ENCODE measurements at regions not wholly inside any gene's neighbourhood (a gene's known extent, or its start where the extent isn't known, plus 50 kb on each side); places are given as distances from the start of the nearest gene placed in this dataset.
A peak's percentile ranks its signal among the peaks of the same experiment; 100 is the strongest.

DNA sequence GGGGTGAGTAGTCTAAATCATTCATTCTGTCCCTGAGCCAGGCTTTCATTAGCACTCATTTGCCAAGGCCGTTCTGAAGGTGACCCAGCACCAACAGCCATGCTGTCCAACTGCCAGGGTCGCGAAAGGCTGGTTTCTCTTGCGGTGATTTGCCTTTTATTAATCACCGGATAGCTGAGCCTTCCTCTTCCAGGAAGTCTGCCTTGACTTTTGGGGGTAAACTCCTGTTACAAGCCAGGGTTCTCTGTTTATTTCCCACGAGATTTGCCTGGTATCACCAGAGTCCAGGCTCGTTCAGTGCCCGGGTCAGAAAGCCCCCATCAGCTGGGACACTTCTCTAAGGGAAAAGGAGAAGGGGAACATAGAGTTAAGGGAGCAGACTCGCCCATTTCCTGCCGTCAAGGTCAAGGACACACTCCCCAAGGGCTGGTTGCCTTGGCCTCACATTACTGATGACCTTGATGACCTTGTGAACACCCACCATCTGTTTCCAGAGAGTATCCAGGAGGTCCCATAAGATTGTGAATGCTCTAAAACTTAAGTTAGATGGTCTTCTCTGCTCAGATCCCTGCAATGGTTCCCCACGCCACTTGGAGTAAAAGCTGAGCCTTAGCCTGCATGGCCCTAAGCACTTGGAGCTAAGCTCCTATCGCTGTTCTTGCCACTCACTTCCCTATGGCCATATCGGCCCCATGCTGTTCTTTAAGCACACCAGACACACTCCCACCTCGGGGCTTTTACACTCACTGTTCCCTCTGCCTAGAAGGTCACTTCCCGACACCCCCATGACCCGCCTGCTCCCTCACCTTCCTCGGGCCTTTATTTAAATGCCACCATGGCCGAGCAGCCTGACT lies 96.0 kb upstream of the EPCAM start:
- BruUV-seq (replicated peaks): no TSS peak
- Histone ChIP-seq H3K27ac (ENCODE audit: extremely low read depth, low read depth, low read length) (peak overlapping the region; percentile 69), H3K4me3 (peak overlapping the region; percentile 45; the same call in 1 of the 2 replicates), H4K20me1 (replicated peaks; ENCODE audit: control insufficient read depth, insufficient read depth, low read length) (no peaks in the 10 kb centered on the region), H3K9me1 (ENCODE audit: control insufficient read depth, insufficient read depth, low read length) (no peaks in the 10 kb centered on the region), H3K27me3 (ENCODE audit: control insufficient read depth in 2 of 2, insufficient read depth in 2 of 2, low read length in 2 of 2) (0 out of 5 replicates have a peak, but pooled peaks cover 0 to 5% of the 10 kb centered on the region in 2 experiments), H2AFZ (ENCODE audit: low read depth, low read length) (peak overlapping the region; percentile 96), H3K9me3 (replicated peaks; ENCODE audit: control insufficient read depth, insufficient read depth, low read depth, low read length) (no peaks in the 10 kb centered on the region), H3K79me2 (ENCODE audit: control insufficient read depth, insufficient read depth, low read length) (no peaks in the 10 kb centered on the region), H3K9ac (ENCODE audit: insufficient read depth in 1 of 2, low read depth in 2 of 2, low read length in 2 of 2) (peak overlapping the region; percentile 61 to 91; a peak in 3 of 4 replicates), H3K4me1 (replicated peaks in 1 of 2; ENCODE audit: control insufficient read depth in 2 of 2, insufficient read depth in 2 of 2, low read length in 2 of 2) (peaks cover 20 to 27% of the 10 kb centered on the region in 2 experiments), H3K36me3 (ENCODE audit: control insufficient read depth, insufficient read depth, low read length) (no peaks in the 10 kb centered on the region), H3K4me2 (ENCODE audit: insufficient read depth, low read length) (peak overlapping the region; percentile 84)
- ChIA-PET POLR2A (interaction anchor here (0.5 to 1.2 kb wide), 8 partner anchors 19 to 197 kb away, joined by 3 to 6 read pairs (median 4); no protein-coding TSS in a partner anchor), CTCF (ENCODE audit: low intra/inter-chr PET ratio) (interaction anchor here (0.6 to 1.4 kb wide), 4 partner anchors 15 to 284 kb away, joined by 3 read pairs; no protein-coding TSS in a partner anchor)
- in situ Hi-C loops (cut with MboI) (no loop called here), intact Hi-C loops (cut with micrococcal nuclease) (loop anchor here (2.0 to 5.0 kb wide), 2 partner anchors 46 to 49 kb away; no protein-coding TSS in a partner anchor)
- 47% methylated on average over 18 of the region's 18 CpGs for WGBS (ENCODE audit: insufficient coverage, low coverage, missing lambda C conversion rate)
- DNase-seq (ENCODE audit: extremely low read depth in 1 of 4, low spot score in 3 of 4): peak; percentile 23 to 52 (median 34)
- FAIRE-seq: no peak
- peak; percentile 26 for ATAC-seq
- TF ChIP-seq ESRRA (IDR thresholded peaks at IDR 0.05; ENCODE audit: borderline replicate concordance, low read depth): peak; percentile 99
- TF ChIP-seq SMAD4 (CRISPR knock-in tag; conservative IDR thresholded peaks at IDR 0.05): 0 out of 2 replicates have a peak, but pooled peaks have one; percentile 14
- TF ChIP-seq GTF2A2 (tag; IDR thresholded peaks at IDR 0.05): no peak
- TF ChIP-seq, protein P1, sequence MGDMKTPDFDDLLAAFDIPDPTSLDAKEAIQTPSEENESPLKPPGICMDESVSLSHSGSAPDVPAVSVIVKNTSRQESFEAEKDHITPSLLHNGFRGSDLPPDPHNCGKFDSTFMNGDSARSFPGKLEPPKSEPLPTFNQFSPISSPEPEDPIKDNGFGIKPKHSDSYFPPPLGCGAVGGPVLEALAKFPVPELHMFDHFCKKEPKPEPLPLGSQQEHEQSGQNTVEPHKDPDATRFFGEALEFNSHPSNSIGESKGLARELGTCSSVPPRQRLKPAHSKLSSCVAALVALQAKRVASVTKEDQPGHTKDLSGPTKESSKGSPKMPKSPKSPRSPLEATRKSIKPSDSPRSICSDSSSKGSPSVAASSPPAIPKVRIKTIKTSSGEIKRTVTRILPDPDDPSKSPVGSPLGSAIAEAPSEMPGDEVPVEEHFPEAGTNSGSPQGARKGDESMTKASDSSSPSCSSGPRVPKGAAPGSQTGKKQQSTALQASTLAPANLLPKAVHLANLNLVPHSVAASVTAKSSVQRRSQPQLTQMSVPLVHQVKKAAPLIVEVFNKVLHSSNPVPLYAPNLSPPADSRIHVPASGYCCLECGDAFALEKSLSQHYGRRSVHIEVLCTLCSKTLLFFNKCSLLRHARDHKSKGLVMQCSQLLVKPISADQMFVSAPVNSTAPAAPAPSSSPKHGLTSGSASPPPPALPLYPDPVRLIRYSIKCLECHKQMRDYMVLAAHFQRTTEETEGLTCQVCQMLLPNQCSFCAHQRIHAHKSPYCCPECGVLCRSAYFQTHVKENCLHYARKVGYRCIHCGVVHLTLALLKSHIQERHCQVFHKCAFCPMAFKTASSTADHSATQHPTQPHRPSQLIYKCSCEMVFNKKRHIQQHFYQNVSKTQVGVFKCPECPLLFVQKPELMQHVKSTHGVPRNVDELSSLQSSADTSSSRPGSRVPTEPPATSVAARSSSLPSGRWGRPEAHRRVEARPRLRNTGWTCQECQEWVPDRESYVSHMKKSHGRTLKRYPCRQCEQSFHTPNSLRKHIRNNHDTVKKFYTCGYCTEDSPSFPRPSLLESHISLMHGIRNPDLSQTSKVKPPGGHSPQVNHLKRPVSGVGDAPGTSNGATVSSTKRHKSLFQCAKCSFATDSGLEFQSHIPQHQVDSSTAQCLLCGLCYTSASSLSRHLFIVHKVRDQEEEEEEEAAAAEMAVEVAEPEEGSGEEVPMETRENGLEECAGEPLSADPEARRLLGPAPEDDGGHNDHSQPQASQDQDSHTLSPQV (IDR thresholded peaks at IDR 0.05): 0 out of 2 replicates have a peak, but pooled peaks have one; percentile 37
- TF ChIP-seq, protein P2, sequence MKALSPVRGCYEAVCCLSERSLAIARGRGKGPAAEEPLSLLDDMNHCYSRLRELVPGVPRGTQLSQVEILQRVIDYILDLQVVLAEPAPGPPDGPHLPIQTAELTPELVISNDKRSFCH (CRISPR knock-in tag; IDR thresholded peaks at IDR 0.05): no peak
- TF ChIP-seq, protein P2 (tag; IDR thresholded peaks at IDR 0.05): 0 out of 2 replicates have a peak, but pooled peaks have one; percentile 17
- TF ChIP-seq SMAD1 (IDR thresholded peaks at IDR 0.05; ENCODE audit: low read depth, low read length, partially characterized antibody): no peak
- TF ChIP-seq, protein P3, sequence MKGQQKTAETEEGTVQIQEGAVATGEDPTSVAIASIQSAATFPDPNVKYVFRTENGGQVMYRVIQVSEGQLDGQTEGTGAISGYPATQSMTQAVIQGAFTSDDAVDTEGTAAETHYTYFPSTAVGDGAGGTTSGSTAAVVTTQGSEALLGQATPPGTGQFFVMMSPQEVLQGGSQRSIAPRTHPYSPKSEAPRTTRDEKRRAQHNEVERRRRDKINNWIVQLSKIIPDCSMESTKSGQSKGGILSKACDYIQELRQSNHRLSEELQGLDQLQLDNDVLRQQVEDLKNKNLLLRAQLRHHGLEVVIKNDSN (CRISPR knock-in tag; IDR thresholded peaks at IDR 0.05): no peak
- TF ChIP-seq, protein P4, sequence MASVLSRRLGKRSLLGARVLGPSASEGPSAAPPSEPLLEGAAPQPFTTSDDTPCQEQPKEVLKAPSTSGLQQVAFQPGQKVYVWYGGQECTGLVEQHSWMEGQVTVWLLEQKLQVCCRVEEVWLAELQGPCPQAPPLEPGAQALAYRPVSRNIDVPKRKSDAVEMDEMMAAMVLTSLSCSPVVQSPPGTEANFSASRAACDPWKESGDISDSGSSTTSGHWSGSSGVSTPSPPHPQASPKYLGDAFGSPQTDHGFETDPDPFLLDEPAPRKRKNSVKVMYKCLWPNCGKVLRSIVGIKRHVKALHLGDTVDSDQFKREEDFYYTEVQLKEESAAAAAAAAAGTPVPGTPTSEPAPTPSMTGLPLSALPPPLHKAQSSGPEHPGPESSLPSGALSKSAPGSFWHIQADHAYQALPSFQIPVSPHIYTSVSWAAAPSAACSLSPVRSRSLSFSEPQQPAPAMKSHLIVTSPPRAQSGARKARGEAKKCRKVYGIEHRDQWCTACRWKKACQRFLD (CRISPR knock-in tag; IDR thresholded peaks at IDR 0.05): no peak
- TF ChIP-seq PCBP1 (IDR thresholded peaks at IDR 0.05; ENCODE audit: low read depth, low read length, poor library complexity, severe bottlenecking): no peak
- no peak for TF ChIP-seq NR2C2 (CRISPR knock-in tag; IDR thresholded peaks at IDR 0.05)
- 0 out of 2 replicates have a peak, but pooled peaks have one; percentile 16 for TF ChIP-seq NR2C2 (tag; IDR thresholded peaks at IDR 0.05)
- TF ChIP-seq ZFP36 (IDR thresholded peaks at IDR 0.05; ENCODE audit: low read depth, low read length, partially characterized antibody): peak; percentile 92

Measured in K562 (cell line).